HG03064 (cell line): ENCODE measurements at regions not wholly inside any gene's neighbourhood (a gene's known extent, or its start where the extent isn't known, plus 50 kb on each side); places are given as distances from the start of the nearest gene placed in this dataset.

Experiments used
- ATAC-seq: cut with Tn5 transposase; IDR thresholded peaks from one replicate; pipeline ENCODE4 v1.9.1; 2021; ENCODE audit warnings: low read depth; ENCODE audit not compliant: unreplicated experiment

GRCh38 chr6:21840428-21840827 lies 246.9 kb downstream of the SOX4 start:
- no peak for ATAC-seq

- ATAC-seq, result no peak
Observed at GRCh38 chr6:21842875-21843645, 249.5 kb downstream of the SOX4 start.

GRCh38 chr6:21844120-21844917 lies 250.8 kb downstream of the SOX4 start:
- no peak for ATAC-seq

- ATAC-seq, result no peak
Observed at GRCh38 chr6:21845018-21845417, 251.5 kb downstream of the SOX4 start.

GRCh38 chr6:21845439-21846140 lies 252.0 kb downstream of the SOX4 start:
- ATAC-seq, result no peak

- ATAC-seq, result no peak
Observed at GRCh38 chr6:21846541-21847451, 253.2 kb downstream of the SOX4 start.

- no peak for ATAC-seq
Observed at GRCh38 chr6:21847711-21848480, 254.3 kb downstream of the SOX4 start.

- no peak for ATAC-seq
Observed at GRCh38 chr6:21850691-21851090, 257.1 kb downstream of the SOX4 start.

GRCh38 chr6:21855811-21856455 lies 262.4 kb downstream of the SOX4 start:
- no peak for ATAC-seq

GRCh38 chr6:21856456-21856825 lies 262.9 kb downstream of the SOX4 start:
- ATAC-seq, result no peak

- no peak for ATAC-seq
Observed at GRCh38 chr6:21856844-21857243, 263.3 kb downstream of the SOX4 start.

- no peak for ATAC-seq
Observed at GRCh38 chr6:21858076-21858475, 264.5 kb downstream of the SOX4 start.

GRCh38 chr6:21859193-21859735 lies 265.7 kb downstream of the SOX4 start:
- ATAC-seq, result no peak

- no peak for ATAC-seq
Observed at GRCh38 chr6:21861942-21862341, 268.4 kb downstream of the SOX4 start.

GRCh38 chr6:21864206-21864605 lies 270.7 kb downstream of the SOX4 start:
- ATAC-seq, result no peak

GRCh38 chr6:21868226-21868625 lies 274.7 kb downstream of the SOX4 start:
- no peak for ATAC-seq

- no peak for ATAC-seq
Observed at GRCh38 chr6:21869085-21869771, 275.7 kb downstream of the SOX4 start.

GRCh38 chr6:21870076-21870730 lies 276.7 kb downstream of the SOX4 start:
- no peak for ATAC-seq
